Glutamatergic neuron (in vitro differentiated cells): ENCODE measurements at regions not wholly inside any gene's neighbourhood (a gene's known extent, or its start where the extent isn't known, plus 50 kb on each side); places are given as distances from the start of the nearest gene placed in this dataset.

Experiments used
- DNase-seq: peaks from one replicate; pipeline ENCODE4 v3.0.0; 2022
- H3K27ac Mint-ChIP-seq: one replicate; pipeline ENCODE4 v1.8.0; 2020; ENCODE audit warnings: mild to moderate bottlenecking, mixed read lengths, inconsistent platforms; ENCODE audit not compliant: unreplicated experiment
- H3K27me3 Mint-ChIP-seq: one replicate; pipeline ENCODE4 v1.8.0; 2020; ENCODE audit warnings: mild to moderate bottlenecking, moderate library complexity, mixed read lengths, inconsistent platforms; ENCODE audit not compliant: unreplicated experiment
- H3K36me3 Mint-ChIP-seq: one replicate; pipeline ENCODE4 v1.8.0; 2020; ENCODE audit warnings: mild to moderate bottlenecking, mixed read lengths, inconsistent platforms; ENCODE audit not compliant: unreplicated experiment
- H3K4me1 Mint-ChIP-seq: one replicate; pipeline ENCODE4 v1.8.0; 2020; ENCODE audit warnings: mild to moderate bottlenecking, low read depth, mixed read lengths, inconsistent platforms; ENCODE audit not compliant: unreplicated experiment
- H3K4me3 Mint-ChIP-seq: one replicate; pipeline ENCODE4 v1.8.0; 2020; ENCODE audit warnings: mild to moderate bottlenecking, mixed read lengths, inconsistent platforms; ENCODE audit not compliant: unreplicated experiment
- H3K9me3 Mint-ChIP-seq: one replicate; pipeline ENCODE4 v1.8.0; 2020; ENCODE audit warnings: mild to moderate bottlenecking, moderate library complexity, mixed read lengths, inconsistent platforms; ENCODE audit not compliant: unreplicated experiment
- CTCF ChIP-seq: fragments of 200-600 bp; sonication (generic); IDR thresholded peaks from one replicate; pipeline ENCODE4 v1.5.0; 2021; ENCODE audit not compliant: partially characterized antibody, unreplicated experiment

- peaks cover 2% of the 10 kb centered on the region for H3K9me3 Mint-ChIP-seq
- no peak for TF ChIP-seq CTCF
- H3K4me1 Mint-ChIP-seq: peaks cover 11% of the 10 kb centered on the region
- no peak for DNase-seq
- no peak overlapping the region for H3K4me3 Mint-ChIP-seq
- H3K36me3 Mint-ChIP-seq: no peaks in the 10 kb centered on the region
- peaks cover 4% of the 10 kb centered on the region for H3K27me3 Mint-ChIP-seq
- H3K27ac Mint-ChIP-seq: no peak overlapping the region
Measured at GRCh38 chr4:151879705-151880445, 119.1 kb upstream of the GATB start.

GRCh38 chr4:151876381-151876988 lies 115.7 kb upstream of the GATB start:
- Mint-ChIP-seq H3K27ac (no peak overlapping the region), H3K9me3 (peaks cover 5% of the 10 kb centered on the region), H3K4me3 (no peak overlapping the region), H3K27me3 (peaks cover 5% of the 10 kb centered on the region), H3K36me3 (no peaks in the 10 kb centered on the region), H3K4me1 (peaks cover 11% of the 10 kb centered on the region)
- TF ChIP-seq CTCF: no peak
- no peak for DNase-seq

GRCh38 chr4:151874328-151874727 lies 113.5 kb upstream of the GATB start:
- no peak for DNase-seq
- H3K27me3 Mint-ChIP-seq: peaks cover 5% of the 10 kb centered on the region
- H3K36me3 Mint-ChIP-seq: no peaks in the 10 kb centered on the region
- H3K4me3 Mint-ChIP-seq: no peak overlapping the region
- no peak for TF ChIP-seq CTCF
- peaks cover 6% of the 10 kb centered on the region for H3K9me3 Mint-ChIP-seq
- no peak overlapping the region for H3K27ac Mint-ChIP-seq
- H3K4me1 Mint-ChIP-seq: peaks cover under 1% of the 10 kb centered on the region

- H3K36me3 Mint-ChIP-seq: peaks cover 5% of the 10 kb centered on the region
- peaks cover 2% of the 10 kb centered on the region for H3K27me3 Mint-ChIP-seq
- DNase-seq: no peak
- H3K9me3 Mint-ChIP-seq: peaks cover 4% of the 10 kb centered on the region
- H3K27ac Mint-ChIP-seq: no peak overlapping the region
- no peak overlapping the region for H3K4me3 Mint-ChIP-seq
- no peak for TF ChIP-seq CTCF
- H3K4me1 Mint-ChIP-seq: no peaks in the 10 kb centered on the region
Measured at GRCh38 chr4:151866592-151866918, 105.7 kb upstream of the GATB start.
